GM18868 (cell line): ENCODE measurements at regions not wholly inside any gene's neighbourhood (a gene's known extent, or its start where the extent isn't known, plus 50 kb on each side); places are given as distances from the start of the nearest gene placed in this dataset.

ENCODE experiments used
- ATAC-seq: cut with Tn5 transposase; IDR thresholded peaks from one replicate; pipeline ENCODE4 v1.9.1; 2021; ENCODE audit warnings: mild to moderate bottlenecking, moderate library complexity; ENCODE audit not compliant: unreplicated experiment

DNA sequence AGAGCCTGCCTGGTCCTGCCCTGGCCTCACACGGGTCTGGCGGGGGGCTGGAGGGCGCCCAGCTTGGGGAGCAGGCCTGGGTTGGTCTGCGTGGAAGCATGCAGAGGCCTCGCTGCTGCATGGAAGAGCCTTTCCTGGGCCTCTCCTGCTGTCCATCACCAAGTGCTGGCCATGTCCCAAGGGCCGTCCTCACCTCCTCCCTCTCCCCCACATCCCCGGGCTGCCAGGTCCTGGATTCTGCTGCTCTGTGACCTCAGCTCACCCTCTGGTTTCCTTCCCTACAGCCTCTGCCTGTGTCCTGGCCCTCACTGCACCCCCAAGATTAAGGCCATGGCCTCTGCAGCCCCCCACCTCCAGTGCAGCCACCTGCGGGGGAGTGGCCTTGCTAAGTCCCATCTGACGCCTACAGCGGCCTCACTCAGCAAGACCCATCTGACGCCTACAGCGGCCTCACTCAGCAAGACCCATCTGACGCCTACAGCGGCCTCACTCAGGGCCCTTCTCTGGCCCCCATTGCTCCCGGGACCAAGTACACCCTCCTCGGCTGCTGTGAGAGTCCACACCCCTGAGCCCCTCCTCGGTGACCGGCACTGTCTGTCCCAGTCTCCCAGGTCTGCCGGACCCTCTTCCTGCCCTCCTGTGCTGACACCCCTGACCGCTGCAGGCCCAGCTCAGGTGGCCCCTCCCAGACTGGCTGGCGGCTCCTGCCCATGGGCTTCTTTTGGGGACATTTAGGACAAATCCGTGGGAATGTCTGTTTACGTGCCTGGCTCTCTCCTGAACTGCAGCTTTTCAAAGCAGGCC, 119.5 kb upstream of the B3GAT1 start:
- no peak for ATAC-seq

GRCh38 chr11:134530636-134531326, 118.7 kb upstream of the B3GAT1 start:
- no peak for ATAC-seq

- ATAC-seq: no peak
These were observed 117.4 kb upstream of the B3GAT1 start for GRCh38 chr11:134529212-134530096.

DNA sequence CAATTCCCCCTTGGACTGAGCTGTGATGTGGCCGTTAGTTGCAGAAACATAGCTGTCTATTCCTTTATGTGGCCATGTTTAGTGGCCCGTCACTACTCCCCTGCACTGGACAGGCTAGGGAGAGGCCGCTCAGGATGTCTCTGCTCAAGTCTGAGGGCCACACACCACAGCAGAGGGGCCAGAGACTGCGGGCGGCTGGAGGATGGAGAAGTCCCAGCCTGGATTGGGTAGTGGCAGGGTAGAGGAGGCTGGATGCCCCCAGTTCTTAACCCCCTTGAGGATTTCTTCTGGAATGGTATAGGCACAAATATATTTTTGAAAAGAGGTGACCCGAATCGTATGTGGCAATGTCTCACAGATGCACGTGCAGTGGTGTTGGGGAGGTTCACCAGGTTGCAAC, 116.4 kb upstream of the B3GAT1 start:
- no peak for ATAC-seq

- ATAC-seq: no peak
These were observed 115.6 kb upstream of the B3GAT1 start for GRCh38 chr11:134527382-134528243.

- no peak for ATAC-seq
These were observed 113.1 kb upstream of the B3GAT1 start for GRCh38 chr11:134524896-134525845.

DNA sequence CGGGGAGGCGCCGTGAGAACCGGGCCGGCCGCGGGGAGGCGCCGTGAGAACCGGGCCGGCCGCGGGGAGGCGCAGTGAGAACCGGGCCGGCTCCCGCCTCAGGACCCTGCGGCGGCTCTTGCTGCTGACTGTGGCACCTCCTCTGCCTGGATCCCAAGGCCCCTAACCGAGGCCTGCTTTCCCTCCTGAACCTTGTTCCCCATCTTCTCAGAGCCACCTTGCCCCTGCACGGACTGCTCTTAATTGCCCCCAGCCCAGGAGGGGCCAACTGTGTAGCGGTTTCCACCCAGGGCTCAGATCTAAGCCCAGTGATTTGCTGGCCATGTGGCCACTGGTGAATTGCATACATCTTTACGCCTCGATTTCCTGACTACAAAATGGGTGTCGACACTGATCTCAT, 112.2 kb upstream of the B3GAT1 start:
- no peak for ATAC-seq

GRCh38 chr11:134522782-134523570, 110.9 kb upstream of the B3GAT1 start:
- ATAC-seq: no peak

GRCh38 chr11:134521452-134522289, 109.6 kb upstream of the B3GAT1 start:
- ATAC-seq: no peak

DNA sequence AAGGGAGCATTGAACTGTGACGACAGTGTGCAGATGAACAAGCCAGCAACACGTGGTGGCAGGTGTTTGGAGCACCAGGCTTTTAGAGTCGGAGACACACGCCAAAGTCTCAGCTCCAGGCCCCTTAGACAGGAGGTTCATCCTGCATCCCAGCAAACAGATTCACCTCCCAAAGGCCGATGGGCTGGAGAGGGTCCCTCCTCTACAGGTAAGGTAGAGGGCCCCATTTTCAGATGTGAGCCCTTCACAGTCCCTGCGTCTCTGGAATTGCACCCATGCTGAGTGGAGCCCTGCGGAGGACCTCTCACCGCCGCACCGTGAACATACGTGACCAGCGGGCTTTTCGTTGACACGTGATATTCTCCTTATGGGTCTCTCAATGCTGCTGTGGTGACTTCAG, 109.0 kb upstream of the B3GAT1 start:
- no peak for ATAC-seq

GRCh38 chr11:134519788-134520187, 107.7 kb upstream of the B3GAT1 start:
- no peak for ATAC-seq

DNA sequence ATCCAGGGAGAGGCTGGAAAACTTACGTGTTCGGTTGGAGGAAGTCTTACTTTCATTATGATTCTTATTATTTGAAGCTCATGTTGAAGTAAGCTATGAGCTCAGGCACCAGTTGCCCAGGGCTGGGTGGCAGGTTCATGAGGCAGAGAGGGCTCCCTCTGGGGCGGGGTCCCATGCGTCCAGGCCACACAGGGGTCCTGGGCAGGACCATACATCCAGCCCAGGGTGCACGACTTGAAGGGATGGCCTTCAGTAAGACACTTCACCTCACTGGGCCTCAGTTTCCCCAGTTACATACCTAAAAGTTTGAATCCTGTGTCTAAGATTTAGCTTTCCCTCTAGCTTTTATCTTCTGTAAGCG, 107.3 kb upstream of the B3GAT1 start:
- ATAC-seq: no peak

DNA sequence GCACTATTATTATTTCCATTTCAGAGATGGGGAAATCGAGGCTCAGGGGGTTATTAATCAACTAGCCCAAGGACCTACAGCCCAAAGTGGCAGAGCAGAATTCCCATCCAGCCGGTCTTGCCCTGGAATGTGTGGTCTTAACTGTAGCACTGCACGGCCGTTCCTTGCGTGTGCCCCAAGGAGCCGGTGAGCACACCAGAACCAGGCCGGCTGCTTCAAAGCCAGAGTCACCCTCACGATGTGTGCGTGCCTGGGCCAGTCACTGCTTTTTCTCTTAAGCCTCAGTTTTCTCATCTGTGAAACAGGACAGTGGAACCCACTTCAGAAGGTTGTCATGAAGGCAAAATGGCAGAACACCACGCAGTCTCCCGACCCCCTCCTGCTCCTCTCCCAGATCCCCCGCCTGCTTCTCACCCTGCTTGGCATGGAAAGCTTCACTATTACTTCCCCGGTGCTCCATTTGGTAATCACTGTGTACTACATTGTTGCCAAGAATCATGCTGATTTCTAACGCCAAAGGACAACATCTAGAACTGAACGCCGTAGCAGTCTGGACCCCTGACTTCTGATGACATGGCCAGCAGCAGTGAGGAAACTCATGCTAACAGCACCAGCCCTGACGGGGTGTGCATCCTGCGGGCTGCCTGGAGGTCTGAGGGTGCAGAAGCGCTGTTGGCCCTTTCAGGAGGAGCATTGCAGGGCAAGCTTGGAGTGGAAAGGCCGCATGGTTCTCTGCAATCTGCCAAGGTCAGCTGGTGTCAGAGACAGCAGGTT, 106.8 kb upstream of the B3GAT1 start:
- no peak for ATAC-seq

- no peak for ATAC-seq
These were observed 105.7 kb upstream of the B3GAT1 start for GRCh38 chr11:134517621-134518293.

GRCh38 chr11:134517115-134517514, 105.1 kb upstream of the B3GAT1 start:
- no peak for ATAC-seq

GRCh38 chr11:134516529-134516928, 104.5 kb upstream of the B3GAT1 start:
- no peak for ATAC-seq
